ENCODE measurements at regions not wholly inside any gene's neighbourhood (a gene's known extent, or its start where the extent isn't known, plus 50 kb on each side); places are given as distances from the start of the nearest gene placed in this dataset.

DNA sequence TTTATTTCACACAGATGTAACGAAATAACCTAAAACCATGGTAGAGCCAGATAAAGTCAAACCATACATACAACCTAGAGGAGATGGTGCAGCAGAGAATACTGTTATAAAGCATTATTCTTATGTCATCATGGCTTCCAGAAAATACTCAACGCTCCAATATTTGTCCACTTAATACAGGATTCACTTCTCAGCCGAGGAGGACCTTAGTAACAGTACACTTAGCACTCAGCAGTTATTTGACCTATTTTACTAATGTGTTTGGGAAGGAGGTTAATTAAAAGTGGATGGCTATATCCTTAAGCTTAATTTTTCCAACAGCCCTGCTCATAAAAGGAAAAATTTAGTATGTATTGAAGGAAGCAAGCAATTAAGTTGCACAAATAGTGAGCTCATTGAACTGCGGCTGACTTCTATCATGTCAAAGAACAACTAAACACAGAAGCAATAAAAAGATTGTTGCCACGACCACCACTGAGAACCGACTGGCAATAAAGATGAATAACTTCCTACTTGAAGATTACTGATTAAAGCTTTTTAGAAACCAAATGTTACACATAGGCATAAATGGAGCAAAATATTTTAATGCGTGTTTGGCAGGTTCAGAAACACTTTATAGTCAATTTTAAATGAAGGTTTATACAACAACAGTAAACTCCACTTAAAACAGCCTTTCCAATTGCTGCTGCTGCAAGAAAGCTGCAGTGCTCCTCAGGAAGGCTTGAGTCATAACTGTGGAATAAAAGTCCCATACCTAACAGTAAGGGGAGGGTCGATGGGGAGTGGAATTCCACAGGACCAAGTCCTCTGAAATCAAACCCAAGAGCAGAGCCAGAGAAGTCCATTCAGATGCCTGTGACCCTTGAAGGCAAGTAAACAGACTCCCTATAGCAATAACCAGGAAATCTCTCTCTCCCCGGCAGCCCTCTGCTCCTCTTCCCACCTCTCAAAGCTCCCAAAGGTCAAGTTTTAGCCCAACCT is 218.9 kb upstream of the CDKN3 start:
- TF ChIP-seq, protein P1, sequence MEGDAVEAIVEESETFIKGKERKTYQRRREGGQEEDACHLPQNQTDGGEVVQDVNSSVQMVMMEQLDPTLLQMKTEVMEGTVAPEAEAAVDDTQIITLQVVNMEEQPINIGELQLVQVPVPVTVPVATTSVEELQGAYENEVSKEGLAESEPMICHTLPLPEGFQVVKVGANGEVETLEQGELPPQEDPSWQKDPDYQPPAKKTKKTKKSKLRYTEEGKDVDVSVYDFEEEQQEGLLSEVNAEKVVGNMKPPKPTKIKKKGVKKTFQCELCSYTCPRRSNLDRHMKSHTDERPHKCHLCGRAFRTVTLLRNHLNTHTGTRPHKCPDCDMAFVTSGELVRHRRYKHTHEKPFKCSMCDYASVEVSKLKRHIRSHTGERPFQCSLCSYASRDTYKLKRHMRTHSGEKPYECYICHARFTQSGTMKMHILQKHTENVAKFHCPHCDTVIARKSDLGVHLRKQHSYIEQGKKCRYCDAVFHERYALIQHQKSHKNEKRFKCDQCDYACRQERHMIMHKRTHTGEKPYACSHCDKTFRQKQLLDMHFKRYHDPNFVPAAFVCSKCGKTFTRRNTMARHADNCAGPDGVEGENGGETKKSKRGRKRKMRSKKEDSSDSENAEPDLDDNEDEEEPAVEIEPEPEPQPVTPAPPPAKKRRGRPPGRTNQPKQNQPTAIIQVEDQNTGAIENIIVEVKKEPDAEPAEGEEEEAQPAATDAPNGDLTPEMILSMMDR (IDR thresholded peaks at IDR 0.05; ENCODE audit: low read depth, low read length, missing control alignments) = no peak
- in situ Hi-C loops (cut with HindIII; ENCODE audit: low sequenced_read_pairs) = no loop called here
- no peak overlapping the region for H3K4me3 ChIP-seq (ENCODE audit: low read depth, low read length)
- DNase-seq (ENCODE audit: low read depth) = peak; percentile 24

DNA sequence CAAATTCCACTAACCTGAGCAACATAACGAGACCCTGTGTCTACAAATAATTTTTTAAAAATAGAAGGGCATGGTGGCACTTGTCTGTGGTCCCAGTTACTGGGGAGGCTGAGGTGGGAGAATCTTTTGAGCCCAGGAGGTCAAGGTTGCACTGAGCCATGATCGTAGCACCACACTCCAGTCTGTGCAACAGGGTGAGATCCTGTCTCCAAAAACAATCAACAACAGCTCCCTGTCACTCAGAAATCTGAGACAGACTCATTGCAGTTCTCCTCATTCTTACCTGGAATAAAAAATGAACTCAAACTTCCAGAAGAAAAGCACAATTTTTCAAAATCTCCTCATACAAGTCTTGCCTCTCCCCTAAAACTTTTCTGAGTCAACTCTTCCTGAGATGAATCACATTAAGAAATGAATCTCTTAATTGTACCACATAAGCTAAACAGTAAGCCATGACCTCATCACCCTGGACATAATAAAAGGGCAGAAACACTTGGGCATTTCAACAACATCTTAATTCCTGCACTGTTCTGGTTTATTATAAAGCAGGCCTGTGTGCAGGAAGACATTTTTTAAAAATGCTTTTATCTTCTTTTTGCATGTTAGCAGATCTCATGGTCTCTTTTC is 214.3 kb upstream of the CDKN3 start:
- TF ChIP-seq, protein P1 (IDR thresholded peaks at IDR 0.05; ENCODE audit: low read depth, low read length, missing control alignments) = no peak
- in situ Hi-C loops (cut with HindIII; ENCODE audit: low sequenced_read_pairs) = no loop called here
- peak; percentile 39 for DNase-seq (ENCODE audit: low read depth)
- no peak overlapping the region for H3K4me3 ChIP-seq (ENCODE audit: low read depth, low read length)

DNA sequence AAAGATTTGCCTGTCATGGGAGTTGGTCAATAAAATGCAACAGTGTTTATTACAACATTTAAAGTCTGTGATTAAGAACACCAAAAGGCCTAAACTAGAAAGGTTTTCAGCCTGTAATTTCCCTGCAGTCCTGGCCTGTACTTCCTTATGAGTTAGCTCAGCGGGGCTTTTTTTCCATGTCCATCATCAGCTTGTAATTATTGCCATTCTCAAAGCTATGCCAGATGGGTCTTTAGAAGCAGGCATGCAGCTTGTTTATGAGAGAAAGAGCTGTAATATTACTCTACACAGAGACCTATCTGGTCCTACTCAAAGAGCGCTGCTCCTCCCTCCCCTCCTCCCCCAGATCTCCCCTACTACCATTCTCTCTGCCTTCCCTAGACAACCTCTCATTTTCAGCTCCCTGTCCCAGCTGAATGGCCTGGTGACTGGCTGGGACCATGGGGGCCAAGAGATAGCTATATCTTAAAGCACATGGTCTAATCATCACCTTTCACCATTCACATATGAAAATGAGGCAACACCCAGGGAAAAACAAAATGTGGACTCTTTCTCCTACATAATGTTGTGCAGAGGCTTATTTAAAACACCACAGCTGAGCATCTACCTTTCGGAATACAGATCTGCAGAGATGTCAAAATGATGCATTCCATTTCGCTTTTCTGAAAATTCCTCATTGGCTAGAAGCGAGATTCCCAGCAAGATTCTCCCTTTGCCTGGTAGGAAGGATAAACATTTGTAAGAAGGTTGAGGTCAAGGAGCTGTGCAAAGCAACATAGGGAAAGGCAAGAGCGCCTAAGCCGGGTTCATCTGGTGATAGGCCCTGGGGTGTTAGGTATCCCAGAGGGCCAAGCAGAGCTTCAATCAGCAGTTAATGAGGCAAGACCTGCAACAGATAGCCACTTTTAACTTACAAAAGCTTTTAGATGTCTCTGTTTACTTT is 209.7 kb upstream of the CDKN3 start:
- H3K4me3 ChIP-seq (ENCODE audit: low read depth, low read length) = no peak overlapping the region
- no peak for DNase-seq (ENCODE audit: low read depth)
- TF ChIP-seq, protein P1 (IDR thresholded peaks at IDR 0.05; ENCODE audit: low read depth, low read length, missing control alignments) = no peak
- in situ Hi-C loops (cut with HindIII; ENCODE audit: low sequenced_read_pairs) = no loop called here

DNA sequence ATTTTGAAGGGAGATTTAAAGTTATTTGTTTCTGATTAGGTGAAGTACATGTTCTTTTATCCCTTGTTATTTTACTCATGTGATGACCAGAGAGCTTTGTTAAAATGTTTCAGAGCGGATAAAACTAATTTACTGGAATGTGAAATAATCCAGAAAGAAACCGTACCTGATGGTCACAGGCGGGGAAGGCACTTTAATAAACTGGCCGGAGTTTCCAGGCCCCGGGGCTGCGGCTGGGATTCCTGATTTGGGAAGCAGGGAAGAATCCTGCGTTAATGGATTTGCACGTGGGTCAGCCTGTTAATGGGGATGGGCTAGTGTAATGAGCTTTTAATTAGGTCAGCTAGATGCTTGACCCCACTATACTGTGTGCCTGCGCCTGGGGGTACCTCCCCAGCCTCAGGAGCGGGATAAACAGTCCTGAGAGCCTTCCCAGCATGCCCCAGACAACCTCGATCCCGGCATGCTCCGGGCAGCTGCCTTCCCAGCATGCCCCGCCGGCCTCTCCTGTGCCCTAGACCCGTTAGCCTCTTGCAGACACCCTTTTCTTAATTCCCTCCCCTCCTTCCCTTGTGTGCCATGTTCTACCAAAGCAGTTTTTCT is 208.6 kb upstream of the CDKN3 start:
- in situ Hi-C loops (cut with HindIII; ENCODE audit: low sequenced_read_pairs) = no loop called here
- TF ChIP-seq, protein P1 (IDR thresholded peaks at IDR 0.05; ENCODE audit: low read depth, low read length, missing control alignments) = no peak
- no peak for DNase-seq (ENCODE audit: low read depth)

DNA sequence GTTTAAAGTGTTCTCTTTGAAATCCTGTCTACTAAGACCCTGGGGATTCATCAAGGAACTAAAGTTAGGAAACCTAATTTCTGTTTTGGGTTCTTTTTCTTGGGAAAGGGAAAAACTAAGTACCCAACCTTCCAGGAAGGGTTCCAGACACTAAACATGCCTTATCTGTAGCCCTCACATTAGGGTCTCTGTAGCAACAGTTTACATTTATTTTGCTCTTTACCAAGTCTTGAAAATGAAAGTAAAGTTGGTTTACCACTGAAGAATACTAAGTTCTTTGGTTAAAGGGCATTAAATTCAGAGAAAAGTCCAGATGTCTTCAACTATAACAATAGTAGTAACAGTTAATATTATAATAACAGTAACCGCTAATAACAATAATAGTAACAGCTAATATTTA is 207.5 kb upstream of the CDKN3 start:
- in situ Hi-C loops (cut with HindIII; ENCODE audit: low sequenced_read_pairs) = no loop called here
- TF ChIP-seq, protein P1 (IDR thresholded peaks at IDR 0.05; ENCODE audit: low read depth, low read length, missing control alignments) = no peak
- DNase-seq (ENCODE audit: low read depth) = no peak
- no peak overlapping the region for H3K4me3 ChIP-seq (ENCODE audit: low read depth, low read length)

More for the DNA sequence above, 208.6 kb upstream of the CDKN3 start:
- H3K4me3 ChIP-seq (ENCODE audit: low read depth, low read length) = no peak overlapping the region

All from astrocyte of the cerebellum (primary cell).